ENCODE measurements at regions not wholly inside any gene's neighbourhood (a gene's known extent, or its start where the extent isn't known, plus 50 kb on each side); places are given as distances from the start of the nearest gene placed in this dataset.

- DNase-seq (ENCODE audit: low read depth in 2 of 2) = no peak
Observed at GRCh38 chr2:217656316-217656715, 346.5 kb downstream of the TNS1 start.

- DNase-seq (ENCODE audit: low read depth in 2 of 2) = no peak
Observed at GRCh38 chr2:217655651-217656050, 347.1 kb downstream of the TNS1 start.

- no peak for DNase-seq (ENCODE audit: low read depth in 2 of 2)
Observed at GRCh38 chr2:217654168-217654567, 348.6 kb downstream of the TNS1 start.

GRCh38 chr2:217652761-217653639 lies 349.8 kb downstream of the TNS1 start:
- DNase-seq (ENCODE audit: low read depth in 2 of 2) = no peak

- no peak for DNase-seq (ENCODE audit: low read depth in 2 of 2)
Observed at GRCh38 chr2:217650716-217651360, 352.0 kb downstream of the TNS1 start.

- no peak for DNase-seq (ENCODE audit: low read depth in 2 of 2)
Observed at GRCh38 chr2:217650229-217650628, 352.6 kb downstream of the TNS1 start.

GRCh38 chr2:217647925-217648324 lies 354.9 kb downstream of the TNS1 start:
- DNase-seq (ENCODE audit: low read depth in 2 of 2) = no peak

GRCh38 chr2:217647226-217647625 lies 355.6 kb downstream of the TNS1 start:
- no peak for DNase-seq (ENCODE audit: low read depth in 2 of 2)

- DNase-seq (ENCODE audit: low read depth in 2 of 2) = no peak
Observed at GRCh38 chr2:217645896-217646295, 356.9 kb downstream of the TNS1 start.

GRCh38 chr2:217643789-217644301 lies 358.9 kb downstream of the TNS1 start:
- no peak for DNase-seq (ENCODE audit: low read depth in 2 of 2)

GRCh38 chr2:217642944-217643343 lies 359.9 kb downstream of the TNS1 start:
- DNase-seq (ENCODE audit: low read depth in 2 of 2) = no peak

- no peak for DNase-seq (ENCODE audit: low read depth in 2 of 2)
Observed at GRCh38 chr2:217641960-217642359, 360.8 kb downstream of the TNS1 start.

GRCh38 chr2:217639481-217639880 lies 363.3 kb downstream of the TNS1 start:
- no peak for DNase-seq (ENCODE audit: low read depth in 2 of 2)

- no peak for DNase-seq (ENCODE audit: low read depth in 2 of 2)
Observed at GRCh38 chr2:217638533-217638932, 364.3 kb downstream of the TNS1 start.

- DNase-seq (ENCODE audit: low read depth in 2 of 2) = no peak
Observed at GRCh38 chr2:217638031-217638430, 364.8 kb downstream of the TNS1 start.

GRCh38 chr2:217636991-217637561 lies 365.7 kb downstream of the TNS1 start:
- DNase-seq (ENCODE audit: low read depth in 2 of 2) = no peak

GRCh38 chr2:217636578-217636977 lies 366.2 kb downstream of the TNS1 start:
- DNase-seq (ENCODE audit: low read depth in 2 of 2) = no peak

- DNase-seq (ENCODE audit: low read depth in 2 of 2) = no peak
Observed at GRCh38 chr2:217634871-217635270, 367.9 kb downstream of the TNS1 start.

- DNase-seq (ENCODE audit: low read depth in 2 of 2) = no peak
Observed at GRCh38 chr2:217632043-217632442, 370.8 kb downstream of the TNS1 start.

GRCh38 chr2:217631115-217631514 lies 371.7 kb downstream of the TNS1 start:
- DNase-seq (ENCODE audit: low read depth in 2 of 2) = no peak

- DNase-seq (ENCODE audit: low read depth in 2 of 2) = no peak
Observed at GRCh38 chr2:217629347-217629746, 373.4 kb downstream of the TNS1 start.

GRCh38 chr2:217628061-217628460 lies 374.7 kb downstream of the TNS1 start:
- no peak for DNase-seq (ENCODE audit: low read depth in 2 of 2)

- no peak for DNase-seq (ENCODE audit: low read depth in 2 of 2)
Observed at GRCh38 chr2:217626926-217627325, 375.9 kb downstream of the TNS1 start.
